H7 (cell line): ENCODE measurements at regions not wholly inside any gene's neighbourhood (a gene's known extent, or its start where the extent isn't known, plus 50 kb on each side); places are given as distances from the start of the nearest gene placed in this dataset.

Source experiments
- DNase-seq: peaks from one replicate; pipeline ENCODE4 v3.0.0; 2012
- H3K27me3 ChIP-seq: 2 replicates; pipeline ENCODE4 v1.6.0; 2011; ENCODE audit warnings: mild to moderate bottlenecking, low read length; ENCODE audit not compliant: control insufficient read depth, insufficient read depth
- H3K36me3 ChIP-seq: replicated peaks from 2 replicates; pipeline ENCODE4 v1.5.1; 2011; ENCODE audit warnings: low read length; ENCODE audit not compliant: control insufficient read depth, insufficient read depth
- H3K4me3 ChIP-seq: 2 replicates; pipeline ENCODE4 v1.5.1; 2011; ENCODE audit warnings: low read depth, mild to moderate bottlenecking, control low read depth, low read length, moderate library complexity; ENCODE audit not compliant: insufficient read depth

DNA sequence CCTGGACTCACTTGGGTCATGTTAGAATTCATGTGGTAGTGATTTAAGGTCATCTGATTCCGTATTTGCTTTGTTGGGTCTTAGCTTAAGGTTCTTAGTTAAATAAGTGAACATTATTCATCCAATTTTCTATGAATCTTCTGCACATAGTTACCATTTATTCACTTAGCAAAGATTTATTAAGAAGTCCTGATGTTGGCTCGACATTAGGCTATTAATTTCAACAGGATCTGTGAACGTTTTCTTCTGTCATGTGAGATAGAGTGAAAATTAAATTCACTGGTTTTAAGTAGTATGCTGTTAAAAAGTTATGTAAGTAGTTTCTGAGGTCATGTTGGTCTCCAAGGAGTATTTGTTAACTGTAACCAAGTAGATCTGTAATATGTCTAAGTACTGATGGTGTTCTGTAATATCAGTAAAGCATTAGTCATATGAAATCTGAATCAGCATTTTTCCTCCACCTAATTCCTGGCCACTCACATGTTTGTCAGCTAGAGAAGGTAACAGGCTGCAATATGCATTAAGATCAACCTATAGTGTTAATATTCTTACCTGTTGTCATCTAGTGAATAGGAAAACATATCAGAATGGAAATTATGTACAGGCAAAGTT, 155.6 kb downstream of the PCDH7 start:
- no peaks in the 10 kb centered on the region for H3K27me3 ChIP-seq
- no peaks in the 10 kb centered on the region for H3K36me3 ChIP-seq
- no peak overlapping the region for H3K4me3 ChIP-seq
- DNase-seq: no peak

DNA sequence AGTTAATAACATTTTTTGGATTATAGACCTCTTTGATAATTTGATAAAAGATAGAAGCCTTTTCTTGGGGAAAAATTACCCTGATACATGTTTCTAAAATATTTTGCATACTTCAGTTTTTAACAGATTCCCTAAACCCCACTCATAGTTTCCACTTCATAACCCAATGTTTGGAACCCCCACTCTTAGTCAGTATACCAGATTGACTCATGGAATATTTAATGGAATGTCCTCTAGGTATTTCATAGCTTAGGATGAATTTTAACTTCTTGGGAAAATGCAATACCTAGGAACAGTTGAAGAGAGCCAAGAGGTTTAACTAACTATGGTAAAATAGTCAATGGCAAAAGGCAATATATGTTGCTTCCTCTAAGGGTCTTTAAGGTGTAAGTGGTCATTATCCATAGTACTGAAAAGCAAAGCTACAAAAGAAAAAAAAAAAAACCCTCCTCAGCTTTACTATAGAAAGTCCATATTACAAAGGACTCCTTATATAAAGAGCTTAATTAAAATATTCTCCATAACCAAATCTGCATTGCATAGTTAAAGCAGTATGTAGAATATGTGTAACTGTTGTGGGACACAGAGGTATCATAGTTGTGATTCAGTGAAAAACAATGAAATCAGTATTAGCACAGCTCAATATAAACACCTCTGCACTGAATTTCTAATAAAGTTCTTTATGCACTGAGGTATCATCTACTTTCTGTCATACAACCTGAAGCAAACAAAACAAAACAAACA, 159.9 kb downstream of the PCDH7 start:
- Histone ChIP-seq H3K27me3 (no peaks in the 10 kb centered on the region), H3K4me3 (no peak overlapping the region), H3K36me3 (no peaks in the 10 kb centered on the region)
- no peak for DNase-seq

GRCh38 chr4:30881985-30882384, 161.8 kb downstream of the PCDH7 start:
- Histone ChIP-seq H3K4me3 (no peak overlapping the region), H3K36me3 (no peaks in the 10 kb centered on the region), H3K27me3 (no peaks in the 10 kb centered on the region)
- DNase-seq: no peak

GRCh38 chr4:30882443-30882842, 162.3 kb downstream of the PCDH7 start:
- Histone ChIP-seq H3K4me3 (no peak overlapping the region), H3K36me3 (no peaks in the 10 kb centered on the region), H3K27me3 (no peaks in the 10 kb centered on the region)
- no peak for DNase-seq

- Histone ChIP-seq H3K27me3 (no peaks in the 10 kb centered on the region), H3K4me3 (no peak overlapping the region), H3K36me3 (no peaks in the 10 kb centered on the region)
- DNase-seq: no peak
These were observed 163.0 kb downstream of the PCDH7 start for GRCh38 chr4:30882995-30883675.

DNA sequence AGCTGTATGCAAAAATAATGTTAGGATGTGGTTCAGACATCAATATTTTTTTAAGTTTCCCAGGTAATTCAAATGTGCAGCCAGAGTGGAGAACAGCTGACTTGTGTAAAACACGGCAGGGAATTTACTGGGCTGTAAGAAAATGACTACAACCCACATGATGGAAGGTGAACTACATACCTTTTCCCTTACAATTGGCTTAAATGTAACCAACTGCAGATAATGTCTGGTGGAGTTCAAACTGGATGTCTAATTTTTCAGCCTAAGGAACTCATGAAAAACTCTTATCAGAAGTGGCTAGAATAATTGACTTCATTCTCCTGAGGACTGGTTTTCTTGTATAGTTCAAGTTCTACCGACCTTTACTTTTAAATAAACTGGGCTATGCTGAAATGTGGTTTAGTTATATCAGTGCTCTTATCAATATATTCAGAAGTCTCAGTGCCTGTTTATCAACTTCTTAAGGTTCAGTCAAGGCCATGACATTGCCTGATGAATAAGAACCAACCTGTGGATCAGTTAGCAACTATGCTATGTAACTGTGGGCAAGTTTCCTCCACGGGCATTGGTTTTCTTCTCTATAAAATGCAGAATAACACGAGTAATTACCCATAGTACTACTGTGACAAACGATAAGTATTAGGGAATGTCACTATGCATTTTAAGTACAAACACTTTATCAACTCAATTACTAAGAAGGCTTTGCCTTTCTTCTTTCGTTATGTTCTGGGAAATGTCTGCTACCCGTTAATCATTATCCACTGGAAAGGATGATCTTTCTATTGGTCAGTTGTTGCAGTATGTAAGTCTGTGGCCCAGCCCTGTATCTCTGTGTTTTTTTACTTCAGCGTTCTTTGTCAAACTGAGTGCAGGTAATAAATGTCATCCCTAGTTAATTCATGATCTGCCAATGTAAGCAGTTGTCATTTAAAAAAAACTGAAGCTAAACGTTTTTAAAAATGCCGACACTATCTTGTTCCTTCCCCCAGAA, 181.6 kb downstream of the PCDH7 start:
- H3K4me3 ChIP-seq: no peak overlapping the region
- no peaks in the 10 kb centered on the region for H3K27me3 ChIP-seq
- DNase-seq: no peak
- H3K36me3 ChIP-seq: no peaks in the 10 kb centered on the region

DNA sequence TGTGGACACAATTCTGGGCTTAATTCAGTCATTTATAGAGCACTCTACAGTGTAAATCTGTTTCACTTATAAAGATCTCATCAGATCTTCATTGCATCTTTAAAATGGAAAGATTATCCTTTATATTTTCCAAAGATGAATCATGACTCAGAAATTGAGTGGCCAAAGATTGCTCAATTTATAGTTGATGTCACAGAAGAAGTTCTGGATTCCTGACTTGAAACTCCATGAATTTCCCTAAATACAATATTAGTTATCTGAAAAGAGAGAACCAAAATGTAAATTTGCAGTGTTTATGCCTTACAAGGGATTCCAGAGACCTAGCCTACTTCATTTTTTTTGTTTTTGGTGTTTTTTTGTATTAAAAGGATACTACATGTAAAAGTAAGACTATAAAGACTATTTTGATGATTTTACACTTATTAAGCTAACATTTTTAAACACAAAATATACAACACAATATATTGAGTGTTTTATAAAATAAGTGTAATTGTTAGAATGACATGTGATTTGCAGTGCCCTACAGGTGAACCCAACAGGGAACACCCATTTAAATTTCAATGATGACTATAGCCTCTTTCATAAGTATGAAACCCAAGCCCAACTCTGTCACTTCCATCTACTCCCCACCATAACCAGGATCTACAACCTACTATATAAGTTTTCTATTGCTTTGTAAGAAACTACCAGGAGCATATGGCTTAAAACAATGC, 183.5 kb downstream of the PCDH7 start:
- Histone ChIP-seq H3K4me3 (no peak overlapping the region), H3K36me3 (no peaks in the 10 kb centered on the region), H3K27me3 (no peaks in the 10 kb centered on the region)
- no peak for DNase-seq

- H3K27me3 ChIP-seq: no peaks in the 10 kb centered on the region
- peak; percentile 5 for DNase-seq
- no peaks in the 10 kb centered on the region for H3K36me3 ChIP-seq
- no peak overlapping the region for H3K4me3 ChIP-seq
These were observed 184.0 kb downstream of the PCDH7 start for GRCh38 chr4:30904215-30904555.

DNA sequence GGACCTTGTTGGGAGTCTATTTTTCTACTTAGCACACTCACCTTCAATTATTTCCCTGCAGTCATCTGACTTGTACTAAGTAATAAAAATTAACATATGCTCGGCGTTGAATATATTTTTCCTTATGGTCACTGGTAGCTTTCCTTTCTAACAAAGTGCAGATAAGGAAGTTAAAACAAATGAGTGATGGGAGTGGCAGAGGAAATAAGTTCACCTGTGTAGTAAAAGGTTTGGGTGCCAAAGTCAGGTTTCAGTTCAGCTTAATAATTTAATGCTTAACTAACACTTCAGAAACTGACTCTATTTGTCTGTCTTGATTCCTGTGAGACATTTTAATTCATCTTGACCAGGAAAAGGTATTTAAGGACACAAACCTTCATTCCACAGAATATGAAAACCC, 184.4 kb downstream of the PCDH7 start:
- Histone ChIP-seq H3K27me3 (no peaks in the 10 kb centered on the region), H3K4me3 (no peak overlapping the region), H3K36me3 (no peaks in the 10 kb centered on the region)
- DNase-seq: no peak

- no peaks in the 10 kb centered on the region for H3K27me3 ChIP-seq
- H3K4me3 ChIP-seq: no peak overlapping the region
- no peaks in the 10 kb centered on the region for H3K36me3 ChIP-seq
- no peak for DNase-seq
These were observed 192.0 kb downstream of the PCDH7 start for GRCh38 chr4:30912098-30912714.

DNA sequence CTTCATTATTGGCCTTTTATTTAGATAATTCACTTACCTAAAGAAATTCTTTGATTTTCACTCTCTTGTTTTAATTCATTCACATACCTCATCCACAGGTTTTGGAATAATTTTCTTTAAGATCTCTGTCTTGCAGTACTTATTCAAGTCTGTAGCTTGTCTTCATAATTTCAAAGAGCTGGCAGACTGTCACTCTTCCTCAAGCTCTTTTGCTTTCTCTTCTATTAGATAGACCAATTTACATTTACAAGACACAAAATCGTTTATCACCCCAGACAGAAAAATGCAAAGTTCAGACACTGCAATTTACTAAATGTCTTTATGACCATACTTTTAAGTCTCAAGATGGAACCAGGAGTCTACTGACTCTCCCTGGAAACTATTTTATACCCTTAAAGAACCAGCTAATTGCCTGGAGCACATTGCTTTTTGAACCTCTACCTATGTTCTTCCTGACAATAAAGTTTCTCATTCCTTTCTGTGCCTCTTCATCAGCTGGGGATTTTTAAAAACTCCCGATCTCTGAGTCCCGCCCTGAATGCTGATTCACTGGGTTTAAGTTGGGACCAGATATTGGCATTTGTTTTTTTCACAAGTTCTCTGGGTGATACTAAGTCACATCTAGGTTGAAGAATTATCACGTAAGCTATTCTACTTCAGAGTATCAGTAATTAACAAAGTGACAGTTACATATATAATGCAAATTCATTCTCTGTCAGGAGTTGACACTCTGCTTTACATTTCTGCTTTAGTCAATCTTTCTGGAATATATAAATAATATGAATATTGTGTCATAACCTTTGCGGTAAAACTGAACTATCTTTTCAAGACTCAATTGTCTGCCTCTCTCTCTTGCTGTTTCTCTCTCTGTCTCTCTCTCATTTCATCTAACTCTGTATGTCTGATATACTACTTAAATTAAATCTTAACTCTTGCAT, 196.4 kb downstream of the PCDH7 start:
- DNase-seq: no peak
- no peaks in the 10 kb centered on the region for H3K27me3 ChIP-seq
- H3K4me3 ChIP-seq: no peak overlapping the region
- no peaks in the 10 kb centered on the region for H3K36me3 ChIP-seq

DNA sequence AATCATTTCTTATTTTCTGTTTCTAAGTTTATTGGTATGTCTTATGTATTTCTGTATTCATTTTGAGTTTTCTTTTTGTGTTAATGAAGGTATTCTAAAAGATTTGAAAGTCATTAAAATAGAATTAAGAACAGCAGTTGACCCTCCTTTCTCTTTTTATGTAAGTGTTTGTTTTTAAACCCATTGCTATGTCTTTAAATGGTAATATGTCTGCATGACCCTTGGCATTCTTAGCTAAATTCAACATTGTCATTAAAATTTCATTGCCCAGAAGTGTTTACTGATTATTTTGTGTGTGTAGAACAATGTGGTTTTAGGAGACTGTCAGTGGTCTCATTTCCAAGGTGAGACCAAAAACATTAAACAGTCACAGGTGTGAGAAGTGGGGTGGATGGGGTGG, 197.8 kb downstream of the PCDH7 start:
- Histone ChIP-seq H3K4me3 (no peak overlapping the region), H3K27me3 (no peaks in the 10 kb centered on the region), H3K36me3 (no peaks in the 10 kb centered on the region)
- no peak for DNase-seq

DNA sequence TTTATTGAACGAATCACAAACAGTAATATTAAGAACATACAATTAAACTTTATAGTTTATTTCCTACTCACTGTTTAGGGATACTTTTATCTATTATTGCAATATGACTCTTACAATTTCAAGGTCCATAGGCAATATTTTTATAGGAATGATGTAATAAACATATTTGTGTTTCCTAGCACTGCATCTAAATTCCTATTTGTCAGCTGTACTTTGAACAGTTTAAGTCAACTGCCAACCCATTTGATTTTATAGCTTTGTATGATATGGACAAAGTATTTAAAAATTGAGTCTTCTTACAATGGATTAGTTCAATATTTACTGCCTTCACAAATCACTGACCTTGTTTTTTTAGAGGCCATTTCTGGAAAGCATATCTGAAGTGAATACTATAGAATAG, 199.3 kb downstream of the PCDH7 start:
- Histone ChIP-seq H3K4me3 (no peak overlapping the region), H3K27me3 (no peaks in the 10 kb centered on the region), H3K36me3 (no peaks in the 10 kb centered on the region)
- DNase-seq: no peak
